ENCODE measurements at regions not wholly inside any gene's neighbourhood (a gene's known extent, or its start where the extent isn't known, plus 50 kb on each side); places are given as distances from the start of the nearest gene placed in this dataset.
"Not testable (repeated sequence)": the region's sequence is repeated elsewhere in the genome, so short reads cannot be mapped to it uniquely, and the experiment has no call there.

DNA sequence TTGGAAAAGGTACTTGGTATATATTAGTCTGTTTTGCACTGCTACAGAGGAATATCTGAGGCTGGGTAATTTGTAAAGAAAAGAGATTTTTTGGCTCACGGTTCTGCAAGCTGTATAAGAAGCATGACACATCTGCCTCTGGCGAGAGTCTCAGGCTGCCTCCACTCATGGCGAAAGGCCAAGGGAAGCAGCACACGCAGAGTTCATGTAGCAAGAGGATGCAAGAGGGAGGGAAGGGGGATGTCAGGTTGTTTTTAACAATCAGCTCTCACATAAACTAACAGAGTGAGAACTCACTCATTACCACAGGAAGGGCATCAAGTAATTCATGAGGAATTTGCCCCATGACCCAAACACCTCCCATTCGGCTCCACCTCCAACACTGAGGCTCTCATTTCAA is 484.8 kb upstream of the DPP6 start:
- no peak overlapping the region for H3K27ac Mint-ChIP-seq

DNA sequence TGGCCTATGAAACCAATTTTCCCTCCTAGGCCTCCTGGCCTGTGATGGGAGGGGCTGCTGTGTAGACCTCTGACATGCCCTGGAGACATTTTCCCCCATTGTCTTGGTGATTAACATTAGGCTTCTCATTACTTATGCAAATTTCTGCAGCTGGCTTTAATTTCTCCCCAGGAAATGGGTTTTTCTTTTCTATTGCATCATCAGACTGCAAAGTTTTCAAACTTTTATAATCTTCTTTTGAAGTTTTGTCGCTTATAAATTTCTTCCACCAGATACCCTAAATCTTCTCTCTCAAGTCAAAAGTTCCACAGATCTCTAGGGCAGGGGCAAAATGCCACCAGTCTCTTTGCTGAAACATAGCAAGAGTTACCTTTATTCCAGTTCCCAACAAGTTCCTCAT is 482.7 kb upstream of the DPP6 start:
- DNase-seq; H3K36me3 Mint-ChIP-seq (ENCODE audit: low read depth); H3K27ac Mint-ChIP-seq; H3K27me3 Mint-ChIP-seq (ENCODE audit: insufficient read depth); H3K4me1 Mint-ChIP-seq (ENCODE audit: low read depth); H3K4me3 Mint-ChIP-seq: not testable (repeated sequence)
- peaks cover 70% of the 10 kb centered on the region for H3K9me3 Mint-ChIP-seq

More for the DNA sequence above, 484.8 kb upstream of the DPP6 start:
- no peak for DNase-seq
- Mint-ChIP-seq H3K27me3 (ENCODE audit: insufficient read depth) (no peaks in the 10 kb centered on the region), H3K4me1 (ENCODE audit: low read depth) (no peaks in the 10 kb centered on the region), H3K4me3 (no peak overlapping the region), H3K36me3 (ENCODE audit: low read depth) (0 out of 2 replicates have a peak, but pooled peaks cover 6% of the 10 kb centered on the region), H3K9me3 (peaks cover 71% of the 10 kb centered on the region)
- TF ChIP-seq, protein P1, sequence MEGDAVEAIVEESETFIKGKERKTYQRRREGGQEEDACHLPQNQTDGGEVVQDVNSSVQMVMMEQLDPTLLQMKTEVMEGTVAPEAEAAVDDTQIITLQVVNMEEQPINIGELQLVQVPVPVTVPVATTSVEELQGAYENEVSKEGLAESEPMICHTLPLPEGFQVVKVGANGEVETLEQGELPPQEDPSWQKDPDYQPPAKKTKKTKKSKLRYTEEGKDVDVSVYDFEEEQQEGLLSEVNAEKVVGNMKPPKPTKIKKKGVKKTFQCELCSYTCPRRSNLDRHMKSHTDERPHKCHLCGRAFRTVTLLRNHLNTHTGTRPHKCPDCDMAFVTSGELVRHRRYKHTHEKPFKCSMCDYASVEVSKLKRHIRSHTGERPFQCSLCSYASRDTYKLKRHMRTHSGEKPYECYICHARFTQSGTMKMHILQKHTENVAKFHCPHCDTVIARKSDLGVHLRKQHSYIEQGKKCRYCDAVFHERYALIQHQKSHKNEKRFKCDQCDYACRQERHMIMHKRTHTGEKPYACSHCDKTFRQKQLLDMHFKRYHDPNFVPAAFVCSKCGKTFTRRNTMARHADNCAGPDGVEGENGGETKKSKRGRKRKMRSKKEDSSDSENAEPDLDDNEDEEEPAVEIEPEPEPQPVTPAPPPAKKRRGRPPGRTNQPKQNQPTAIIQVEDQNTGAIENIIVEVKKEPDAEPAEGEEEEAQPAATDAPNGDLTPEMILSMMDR (IDR thresholded peaks at IDR 0.05) = no peak

DNA sequence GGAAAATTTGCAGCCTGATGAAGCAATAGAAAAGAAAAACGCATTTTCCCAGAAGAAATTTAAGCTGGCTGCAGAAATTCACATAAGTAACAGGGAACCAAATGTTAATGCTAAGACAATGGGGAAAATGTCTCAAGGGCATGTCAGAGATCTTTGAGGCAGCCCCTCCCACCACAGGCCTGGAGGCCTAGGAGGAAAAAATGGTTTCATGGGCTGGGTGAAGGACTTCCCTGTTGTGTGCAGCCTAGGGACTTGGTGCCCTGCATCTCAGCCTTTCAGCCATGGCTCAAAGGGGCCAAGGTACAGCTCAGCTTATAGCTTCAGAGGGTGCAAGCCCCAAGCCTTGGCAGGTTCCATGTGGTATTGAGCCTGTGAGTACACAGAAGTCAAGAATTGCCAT is 476.1 kb upstream of the DPP6 start:
- no peaks in the 10 kb centered on the region for H3K4me1 Mint-ChIP-seq (ENCODE audit: low read depth)
- DNase-seq = no peak
- no peaks in the 10 kb centered on the region for H3K27me3 Mint-ChIP-seq (ENCODE audit: insufficient read depth)
- no peak overlapping the region for H3K4me3 Mint-ChIP-seq
- no peaks in the 10 kb centered on the region for H3K36me3 Mint-ChIP-seq (ENCODE audit: low read depth)
- H3K27ac Mint-ChIP-seq = no peak overlapping the region
- peaks cover 62% of the 10 kb centered on the region for H3K9me3 Mint-ChIP-seq
- TF ChIP-seq, protein P1 (IDR thresholded peaks at IDR 0.05) = no peak

DNA sequence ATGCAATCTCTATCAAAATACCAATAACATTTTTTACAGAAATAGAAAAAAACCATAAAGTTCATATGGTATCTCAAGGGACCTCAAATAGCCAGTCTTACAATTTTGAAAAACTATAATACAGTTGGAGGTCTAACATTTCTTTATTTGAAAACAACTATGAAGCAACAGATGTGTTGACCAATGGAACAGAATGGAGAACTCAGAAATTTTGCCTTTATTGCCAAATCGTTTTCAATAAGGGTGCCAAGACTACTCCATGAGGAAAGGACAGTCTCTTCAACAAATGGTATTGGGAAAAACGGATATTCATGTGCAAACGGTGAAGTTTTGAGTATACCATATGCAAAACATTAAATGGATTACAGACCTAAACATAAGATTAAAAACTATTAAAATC is 470.8 kb upstream of the DPP6 start:
- Mint-ChIP-seq H3K27me3 (ENCODE audit: insufficient read depth) (no peaks in the 10 kb centered on the region), H3K9me3 (peaks cover 60% of the 10 kb centered on the region), H3K4me1 (ENCODE audit: low read depth) (no peaks in the 10 kb centered on the region), H3K27ac (no peak overlapping the region), H3K4me3 (no peak overlapping the region), H3K36me3 (ENCODE audit: low read depth) (no peaks in the 10 kb centered on the region)
- TF ChIP-seq, protein P1 (IDR thresholded peaks at IDR 0.05) = no peak
- no peak for DNase-seq

DNA sequence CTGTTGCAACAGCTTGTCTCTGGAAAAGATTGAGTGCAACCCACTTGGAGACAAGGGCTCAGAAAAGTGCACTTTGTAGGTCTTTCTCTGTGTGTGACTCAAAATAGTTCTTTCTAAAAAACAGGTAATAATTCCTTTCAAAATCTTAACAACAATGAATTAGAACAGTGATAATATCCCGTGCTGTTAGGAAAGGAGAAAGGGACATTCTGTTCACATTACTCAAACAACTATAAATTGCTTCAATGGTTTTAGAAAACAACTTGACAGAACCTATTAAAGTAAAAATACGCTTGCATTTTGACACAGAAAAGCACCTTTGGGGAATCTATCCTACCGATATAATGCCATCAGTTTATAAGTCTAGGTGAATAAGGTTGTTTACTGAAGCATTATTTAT is 468.1 kb upstream of the DPP6 start:
- Mint-ChIP-seq H3K36me3 (ENCODE audit: low read depth) (no peaks in the 10 kb centered on the region), H3K4me3 (no peak overlapping the region), H3K27ac (no peak overlapping the region), H3K4me1 (ENCODE audit: low read depth) (no peaks in the 10 kb centered on the region), H3K9me3 (peaks cover 59% of the 10 kb centered on the region), H3K27me3 (ENCODE audit: insufficient read depth) (peaks cover 4% of the 10 kb centered on the region; the same call in 1 of the 2 replicates)
- TF ChIP-seq, protein P1 (IDR thresholded peaks at IDR 0.05) = no peak
- no peak for DNase-seq

DNA sequence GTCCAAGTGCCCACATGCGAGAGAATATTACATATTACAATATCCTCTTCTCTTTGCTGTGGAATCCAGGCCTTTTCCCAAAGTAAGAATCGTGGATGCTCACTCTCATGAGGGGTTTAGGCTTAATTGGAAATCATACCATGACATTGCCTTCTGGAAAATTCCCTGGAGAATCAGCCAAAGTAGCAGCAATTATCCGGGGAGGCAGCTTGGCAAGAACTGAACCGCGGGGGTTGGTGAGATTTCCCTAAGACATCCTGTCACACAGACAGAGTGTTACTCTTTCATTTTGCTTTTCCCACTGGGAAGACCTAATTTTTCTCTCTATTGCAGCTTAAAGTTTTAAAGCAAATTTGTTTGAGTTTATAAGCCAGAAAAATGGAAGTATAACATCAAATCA is 463.6 kb upstream of the DPP6 start:
- no peak overlapping the region for H3K27ac Mint-ChIP-seq
- 0 out of 2 replicates have a peak, but pooled peaks cover 8% of the 10 kb centered on the region for H3K36me3 Mint-ChIP-seq (ENCODE audit: low read depth)
- H3K9me3 Mint-ChIP-seq = peaks cover 73% of the 10 kb centered on the region
- no peak overlapping the region for H3K4me3 Mint-ChIP-seq
- TF ChIP-seq, protein P1 (IDR thresholded peaks at IDR 0.05) = no peak
- peaks cover 4% of the 10 kb centered on the region for H3K27me3 Mint-ChIP-seq (ENCODE audit: insufficient read depth)
- no peaks in the 10 kb centered on the region for H3K4me1 Mint-ChIP-seq (ENCODE audit: low read depth)
- DNase-seq = no peak
